ENCODE measurements at regions not wholly inside any gene's neighbourhood (a gene's known extent, or its start where the extent isn't known, plus 50 kb on each side); places are given as distances from the start of the nearest gene placed in this dataset.

DNA sequence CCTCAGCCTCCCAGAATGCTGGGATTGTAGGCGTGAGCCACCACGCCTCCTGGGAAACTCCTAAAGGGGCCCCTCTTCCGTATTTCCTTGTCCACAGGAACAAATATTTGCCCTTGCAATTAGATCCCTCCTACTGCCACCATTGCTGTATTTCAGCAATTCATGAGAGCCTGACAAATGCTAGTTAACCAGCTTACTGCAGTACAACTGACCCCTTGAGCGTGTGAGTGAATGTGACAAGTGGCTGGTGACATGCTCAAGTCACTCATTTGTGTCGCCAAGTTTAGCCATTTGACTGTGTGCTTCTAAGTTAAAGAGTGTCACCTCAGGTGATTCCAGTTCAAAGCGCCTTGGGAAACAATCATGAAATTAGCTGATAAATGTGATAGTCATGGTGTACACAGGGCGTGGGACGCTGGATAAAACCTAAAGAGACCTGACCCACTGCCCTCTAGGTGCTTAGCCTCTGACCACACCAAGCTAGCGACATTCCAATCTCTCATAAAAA lies 56.1 kb upstream of the MAP1LC3B2 start:
- TF ChIP-seq, protein P1, sequence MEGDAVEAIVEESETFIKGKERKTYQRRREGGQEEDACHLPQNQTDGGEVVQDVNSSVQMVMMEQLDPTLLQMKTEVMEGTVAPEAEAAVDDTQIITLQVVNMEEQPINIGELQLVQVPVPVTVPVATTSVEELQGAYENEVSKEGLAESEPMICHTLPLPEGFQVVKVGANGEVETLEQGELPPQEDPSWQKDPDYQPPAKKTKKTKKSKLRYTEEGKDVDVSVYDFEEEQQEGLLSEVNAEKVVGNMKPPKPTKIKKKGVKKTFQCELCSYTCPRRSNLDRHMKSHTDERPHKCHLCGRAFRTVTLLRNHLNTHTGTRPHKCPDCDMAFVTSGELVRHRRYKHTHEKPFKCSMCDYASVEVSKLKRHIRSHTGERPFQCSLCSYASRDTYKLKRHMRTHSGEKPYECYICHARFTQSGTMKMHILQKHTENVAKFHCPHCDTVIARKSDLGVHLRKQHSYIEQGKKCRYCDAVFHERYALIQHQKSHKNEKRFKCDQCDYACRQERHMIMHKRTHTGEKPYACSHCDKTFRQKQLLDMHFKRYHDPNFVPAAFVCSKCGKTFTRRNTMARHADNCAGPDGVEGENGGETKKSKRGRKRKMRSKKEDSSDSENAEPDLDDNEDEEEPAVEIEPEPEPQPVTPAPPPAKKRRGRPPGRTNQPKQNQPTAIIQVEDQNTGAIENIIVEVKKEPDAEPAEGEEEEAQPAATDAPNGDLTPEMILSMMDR (IDR thresholded peaks at IDR 0.05) = no peak
- TF ChIP-seq POLR2AphosphoS5 (IDR thresholded peaks at IDR 0.05; ENCODE audit: low read depth, low read length) = 0 out of 2 replicates have a peak, but pooled peaks have one; percentile 25

Measured in Panc1 (cell line).